ENCODE measurements at regions not wholly inside any gene's neighbourhood (a gene's known extent, or its start where the extent isn't known, plus 50 kb on each side); places are given as distances from the start of the nearest gene placed in this dataset.

- TF ChIP-seq CTCF (IDR thresholded peaks at IDR 0.05): peak in 2 of 4 experiments; percentile 29
- no peak for TF ChIP-seq POLR2A (IDR thresholded peaks at IDR 0.05)
Observed at GRCh38 chr4:137283737-137284136, 248.6 kb downstream of the PCDH18 start.
